ENCODE measurements at regions not wholly inside any gene's neighbourhood (a gene's known extent, or its start where the extent isn't known, plus 50 kb on each side); places are given as distances from the start of the nearest gene placed in this dataset.

DNA sequence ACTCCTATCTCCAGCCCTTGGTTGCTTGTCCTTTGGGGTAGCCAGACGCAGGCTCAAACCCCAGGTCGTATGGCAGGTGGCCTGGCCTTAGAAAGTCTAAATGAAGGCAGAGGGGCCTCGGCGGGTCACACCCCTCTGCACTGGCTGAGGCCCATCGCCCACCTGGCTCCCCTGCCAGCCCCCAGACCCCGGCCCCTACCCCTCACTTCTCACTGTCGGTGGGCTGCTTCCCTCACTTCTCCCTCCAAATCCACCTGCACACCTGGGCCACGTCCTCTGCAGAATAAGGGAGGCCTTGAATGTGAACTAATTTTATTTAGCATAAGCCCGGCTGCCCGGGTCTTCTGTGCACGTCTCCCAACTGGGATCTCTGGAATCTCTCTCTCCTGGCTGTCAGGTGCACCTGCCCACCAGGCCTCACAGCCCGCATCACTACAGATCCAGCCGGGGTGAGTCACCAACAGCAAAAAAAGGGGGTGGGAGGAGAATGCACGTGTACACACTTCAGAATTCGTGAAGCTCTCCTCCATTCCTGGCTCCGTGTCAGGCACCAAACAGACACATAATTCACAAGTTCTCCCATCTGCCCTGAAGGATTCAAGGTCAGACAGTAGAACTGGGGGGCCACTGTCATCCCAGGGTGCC lies 107.5 kb upstream of the SIM2 start:
- TF ChIP-seq, protein P1, sequence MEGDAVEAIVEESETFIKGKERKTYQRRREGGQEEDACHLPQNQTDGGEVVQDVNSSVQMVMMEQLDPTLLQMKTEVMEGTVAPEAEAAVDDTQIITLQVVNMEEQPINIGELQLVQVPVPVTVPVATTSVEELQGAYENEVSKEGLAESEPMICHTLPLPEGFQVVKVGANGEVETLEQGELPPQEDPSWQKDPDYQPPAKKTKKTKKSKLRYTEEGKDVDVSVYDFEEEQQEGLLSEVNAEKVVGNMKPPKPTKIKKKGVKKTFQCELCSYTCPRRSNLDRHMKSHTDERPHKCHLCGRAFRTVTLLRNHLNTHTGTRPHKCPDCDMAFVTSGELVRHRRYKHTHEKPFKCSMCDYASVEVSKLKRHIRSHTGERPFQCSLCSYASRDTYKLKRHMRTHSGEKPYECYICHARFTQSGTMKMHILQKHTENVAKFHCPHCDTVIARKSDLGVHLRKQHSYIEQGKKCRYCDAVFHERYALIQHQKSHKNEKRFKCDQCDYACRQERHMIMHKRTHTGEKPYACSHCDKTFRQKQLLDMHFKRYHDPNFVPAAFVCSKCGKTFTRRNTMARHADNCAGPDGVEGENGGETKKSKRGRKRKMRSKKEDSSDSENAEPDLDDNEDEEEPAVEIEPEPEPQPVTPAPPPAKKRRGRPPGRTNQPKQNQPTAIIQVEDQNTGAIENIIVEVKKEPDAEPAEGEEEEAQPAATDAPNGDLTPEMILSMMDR (IDR thresholded peaks at IDR 0.05), result no peak
- Mint-ChIP-seq H3K27ac (ENCODE audit: unreplicated experiment) (no peak overlapping the region), H3K4me3 (ENCODE audit: unreplicated experiment) (no peak overlapping the region), H3K9me3 (ENCODE audit: low read depth) (no peaks in the 10 kb centered on the region), H3K27me3 (ENCODE audit: low read depth) (peaks cover 27% of the 10 kb centered on the region), H3K4me1 (ENCODE audit: low read depth) (no peaks in the 10 kb centered on the region), H3K36me3 (ENCODE audit: low read depth) (peaks cover 2% of the 10 kb centered on the region)
- DNase-seq (ENCODE audit: low spot score), result no peak

GRCh38 chr21:36596174-36596573 lies 102.7 kb upstream of the SIM2 start:
- no peak for DNase-seq (ENCODE audit: low spot score)
- Mint-ChIP-seq H3K9me3 (ENCODE audit: low read depth) (peaks cover 6% of the 10 kb centered on the region), H3K4me1 (ENCODE audit: low read depth) (peaks cover 11% of the 10 kb centered on the region), H3K4me3 (ENCODE audit: unreplicated experiment) (no peak overlapping the region), H3K27me3 (ENCODE audit: low read depth) (peaks cover 32% of the 10 kb centered on the region), H3K36me3 (ENCODE audit: low read depth) (peaks cover 2% of the 10 kb centered on the region), H3K27ac (ENCODE audit: unreplicated experiment) (no peak overlapping the region)
- TF ChIP-seq, protein P1 (IDR thresholded peaks at IDR 0.05), result no peak

GRCh38 chr21:36601362-36601761 lies 97.6 kb upstream of the SIM2 start:
- no peak overlapping the region for H3K4me3 Mint-ChIP-seq (ENCODE audit: unreplicated experiment)
- H3K27ac Mint-ChIP-seq (ENCODE audit: unreplicated experiment), result no peak overlapping the region
- peaks cover 6% of the 10 kb centered on the region for H3K9me3 Mint-ChIP-seq (ENCODE audit: low read depth)
- H3K4me1 Mint-ChIP-seq (ENCODE audit: low read depth), result peaks cover 11% of the 10 kb centered on the region
- TF ChIP-seq, protein P1 (IDR thresholded peaks at IDR 0.05), result no peak
- H3K36me3 Mint-ChIP-seq (ENCODE audit: low read depth), result no peaks in the 10 kb centered on the region
- peaks cover 18% of the 10 kb centered on the region for H3K27me3 Mint-ChIP-seq (ENCODE audit: low read depth)
- no peak for DNase-seq (ENCODE audit: low spot score)

GRCh38 chr21:36602735-36603134 lies 96.2 kb upstream of the SIM2 start:
- H3K36me3 Mint-ChIP-seq (ENCODE audit: low read depth), result no peaks in the 10 kb centered on the region
- TF ChIP-seq, protein P1 (IDR thresholded peaks at IDR 0.05), result no peak
- no peak overlapping the region for H3K4me3 Mint-ChIP-seq (ENCODE audit: unreplicated experiment)
- DNase-seq (ENCODE audit: low spot score), result no peak
- peaks cover 14% of the 10 kb centered on the region for H3K27me3 Mint-ChIP-seq (ENCODE audit: low read depth)
- peaks cover 6% of the 10 kb centered on the region for H3K9me3 Mint-ChIP-seq (ENCODE audit: low read depth)
- H3K4me1 Mint-ChIP-seq (ENCODE audit: low read depth), result peaks cover 11% of the 10 kb centered on the region
- H3K27ac Mint-ChIP-seq (ENCODE audit: unreplicated experiment), result no peak overlapping the region

DNA sequence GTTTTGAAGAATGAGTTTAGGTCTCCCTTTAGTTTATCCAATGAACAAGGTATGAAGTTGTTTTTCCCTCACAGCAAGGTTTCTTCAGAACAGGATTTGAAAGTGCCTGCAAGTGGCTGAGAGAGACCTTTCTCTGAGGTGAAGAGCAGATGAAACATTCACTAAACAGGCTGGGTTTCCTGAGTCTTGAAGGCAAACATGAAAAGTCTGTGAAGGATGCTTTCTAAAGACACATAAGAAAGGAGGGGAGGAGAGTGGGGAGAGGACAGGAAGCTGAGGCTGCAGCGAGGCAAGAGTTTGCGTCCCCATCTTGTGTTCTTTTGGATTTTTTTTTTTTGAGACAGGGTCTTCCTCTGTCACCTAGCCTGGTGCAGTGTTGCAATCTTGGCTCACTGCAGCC lies 95.7 kb upstream of the SIM2 start:
- TF ChIP-seq, protein P1 (IDR thresholded peaks at IDR 0.05), result no peak
- Mint-ChIP-seq H3K27me3 (ENCODE audit: low read depth) (peaks cover 14% of the 10 kb centered on the region), H3K36me3 (ENCODE audit: low read depth) (no peaks in the 10 kb centered on the region), H3K9me3 (ENCODE audit: low read depth) (peaks cover 6% of the 10 kb centered on the region), H3K4me3 (ENCODE audit: unreplicated experiment) (no peak overlapping the region), H3K27ac (ENCODE audit: unreplicated experiment) (no peak overlapping the region), H3K4me1 (ENCODE audit: low read depth) (peaks cover 8% of the 10 kb centered on the region)
- DNase-seq (ENCODE audit: low spot score), result no peak

All from chondrocyte (in vitro differentiated cells).